GM12878 (cell line): ENCODE measurements at regions not wholly inside any gene's neighbourhood (a gene's known extent, or its start where the extent isn't known, plus 50 kb on each side); places are given as distances from the start of the nearest gene placed in this dataset.

ENCODE experiments used
- ATAC-seq: fragments of 200-7000 bp; cut with Tn5 transposase; 3 replicates; pipeline ENCODE4 v1.9.1; 2020; ENCODE audit warnings: mild to moderate bottlenecking, moderate library complexity
- BruUV-seq: library from RNA; stranded (reverse); fragments of 400-500 nt; replicated peaks from 2 replicates; lab custom pipeline; 2021; lab: Mats Ljungman, UMichigan
- CTCF ChIA-PET: fragments of 300-600 bp; sonication (Branson Sonifier 250); formaldehyde crosslinking; extraction: SDS; loops from one replicate; lab custom pipeline; 2021; ENCODE audit warnings: inconsistent platforms; lab: Yijun Ruan, JAX
- POLR2A ChIA-PET: fragments of 350-600 bp; formaldehyde crosslinking; extraction: SDS; loops from one replicate; lab custom pipeline; 2021; ENCODE audit warnings: inconsistent platforms; lab: Charles Lee
- RAD21 ChIA-PET: fragments of 300-600 bp; sonication (Branson Sonifier 250); formaldehyde crosslinking; loops from one replicate; lab custom pipeline; 2023; ENCODE audit warnings: antibody characterized with exemption; ENCODE audit not compliant: unreplicated experiment; lab: Charles Lee
- SMC1A ChIA-PET: fragments of 300-600 bp; sonication (Branson Sonifier 250); formaldehyde crosslinking; loops from one replicate; lab custom pipeline; 2023; ENCODE audit not compliant: unreplicated experiment, uncharacterized antibody; lab: Charles Lee
- DNase-seq: peaks from one replicate; pipeline ENCODE4 v3.0.0-alpha.2; 2011; ENCODE audit warnings: low read depth, low spot score
- FAIRE-seq: peaks from 3 replicates; lab custom pipeline; 2011; peaks lifted over from hg19 to GRCh38; lab: Jason Lieb, UNC
- H2AFZ ChIP-seq: 2 replicates; pipeline ENCODE4 v1.6.0; 2011; ENCODE audit warnings: low read depth, low read length, control low read depth; ENCODE audit not compliant: control insufficient read depth
- H3K27ac ChIP-seq: 2 replicates; pipeline ENCODE4 v1.5.1; 2011; ENCODE audit warnings: control low read depth; ENCODE audit not compliant: control insufficient read depth, insufficient read depth
- H3K27me3 ChIP-seq, 2 experiments: replicated peaks in 1 of 2; 2 replicates each; pipeline versions ENCODE4 v1.6.0 to v1.6.1; 2011; ENCODE audit warnings: low read length in 1 of 2; ENCODE audit not compliant: control insufficient read depth in 2 of 2, insufficient read depth in 2 of 2
- H3K36me3 ChIP-seq, 2 experiments: 2 replicates each; pipeline ENCODE4 v1.5.1; 2011; ENCODE audit warnings: low read length in 1 of 2; ENCODE audit not compliant: control insufficient read depth in 2 of 2, insufficient read depth in 2 of 2
- H3K4me1 ChIP-seq: 2 replicates; pipeline ENCODE4 v1.6.1; 2011; ENCODE audit warnings: mild to moderate bottlenecking, low read length, moderate library complexity, mixed read lengths; ENCODE audit not compliant: control insufficient read depth, insufficient read depth
- H3K4me2 ChIP-seq: 2 replicates; pipeline ENCODE4 v1.6.0; 2011; ENCODE audit warnings: control low read depth; ENCODE audit not compliant: control insufficient read depth, insufficient read depth
- H3K4me3 ChIP-seq: fragments of 200-600 bp; sonication (generic); 2 replicates; pipeline ENCODE4 v1.5.1; 2016
- H3K79me2 ChIP-seq: 2 replicates; pipeline ENCODE4 v1.6.0; 2011; ENCODE audit warnings: low read length; ENCODE audit not compliant: control insufficient read depth, insufficient read depth
- H3K9ac ChIP-seq: 2 replicates; pipeline ENCODE4 v1.8.0; 2011; ENCODE audit warnings: low read length, control low read depth, mixed read lengths; ENCODE audit not compliant: control insufficient read depth, insufficient read depth
- H3K9me3 ChIP-seq: replicated peaks from 3 replicates; pipeline ENCODE4 v1.5.1; 2011; ENCODE audit warnings: mild to moderate bottlenecking, low read length; ENCODE audit not compliant: control insufficient read depth, insufficient read depth
- H4K20me1 ChIP-seq: 2 replicates; pipeline ENCODE4 v1.6.0; 2011; ENCODE audit not compliant: control insufficient read depth, insufficient read depth
- ATF2 ChIP-seq: IDR thresholded peaks from 2 replicates; pipeline ENCODE4 v1.6.1; 2012; ENCODE audit warnings: low read length, inconsistent platforms
- ATF3 ChIP-seq: IDR thresholded peaks from 2 replicates; pipeline ENCODE4 v1.6.1; 2011; ENCODE audit warnings: low read depth, mild to moderate bottlenecking, low read length, moderate library complexity, borderline replicate concordance; ENCODE audit errors: extremely low read depth
- HDAC6 ChIP-seq: fragments of 200-600 bp; sonication (generic); IDR thresholded peaks from one replicate; pipeline ENCODE4 v1.8.0; 2017; ENCODE audit warnings: antibody characterized with exemption; ENCODE audit not compliant: unreplicated experiment
- MTA3 ChIP-seq: IDR thresholded peaks from 2 replicates; pipeline ENCODE4 v1.6.1; 2012; ENCODE audit warnings: low read length, inconsistent platforms, borderline replicate concordance
- POLR2AphosphoS5 ChIP-seq: IDR thresholded peaks from 2 replicates; pipeline ENCODE4 v1.6.1; 2011; ENCODE audit warnings: mild to moderate bottlenecking, low read length, inconsistent platforms
- SREBF2 ChIP-seq: IDR thresholded peaks from 2 replicates; pipeline ENCODE4 v1.6.1; 2012; ENCODE audit warnings: mild to moderate bottlenecking, low read length
- ZBED1 ChIP-seq: IDR thresholded peaks from 2 replicates; pipeline ENCODE4 v1.6.1; 2016; ENCODE audit warnings: borderline replicate concordance
- ZNF384 ChIP-seq: IDR thresholded peaks from 2 replicates; pipeline ENCODE4 v1.6.1; 2012; ENCODE audit warnings: low read depth, mild to moderate bottlenecking, low read length, improper control_type of control experiment, borderline replicate concordance
- ZNF687 ChIP-seq: fragments of 450-650 bp; IDR thresholded peaks from 2 replicates; pipeline ENCODE4 v1.6.1; 2017; ENCODE audit warnings: mild to moderate bottlenecking, moderate library complexity
- in situ Hi-C: fragments of 300-500 bp; cut with MboI; formaldehyde crosslinking; loops from 9 replicates; pipeline ENCODE4 v1.14.3; 2018; ENCODE audit warnings: mixed read lengths
- intact Hi-C: fragments of 100-400 bp; cut with micrococcal nuclease; formaldehyde crosslinking; loops from one replicate; pipeline ENCODE4 v1.14.2; 2022; ENCODE audit not compliant: unreplicated experiment

- no TSS peak for BruUV-seq
- Histone ChIP-seq H4K20me1 (no peaks in the 10 kb centered on the region), H3K9ac (no peak overlapping the region), H3K4me1 (no peaks in the 10 kb centered on the region), H3K9me3 (no peaks in the 10 kb centered on the region; the same call in 2 of the 3 replicates), H3K27me3 (no peaks in the 10 kb centered on the region), H3K36me3 (no peaks in the 10 kb centered on the region), H3K4me3 (no peak overlapping the region), H3K4me2 (no peak overlapping the region), H3K27ac (no peak overlapping the region), H2AFZ (no peak overlapping the region), H3K79me2 (no peaks in the 10 kb centered on the region)
- in situ Hi-C loops (no loop called here), intact Hi-C loops (loop anchor here (10.0 kb wide), 1 partner anchor 254 kb away; no protein-coding TSS in a partner anchor)
- CTCF ChIA-PET: interaction anchor here (1.2 kb wide), 1 partner anchor 197 kb away, joined by 3 read pairs; no protein-coding TSS in a partner anchor
- RAD21 ChIA-PET: no interaction called here
- no peak for DNase-seq
- no peak for FAIRE-seq
- SMC1A ChIA-PET: interaction anchor here (0.6 to 2.8 kb wide), 3 partner anchors 9 to 25 kb away, joined by 3 to 12 read pairs (median 3); no protein-coding TSS in a partner anchor
- no peak for TF ChIP-seq ZBED1
- no peak for TF ChIP-seq ATF3
- no peak for TF ChIP-seq ATF2
- no peak for TF ChIP-seq HDAC6
- TF ChIP-seq ZNF384: no peak
- TF ChIP-seq SREBF2: no peak
- TF ChIP-seq POLR2AphosphoS5: no peak
- TF ChIP-seq MTA3: no peak
- TF ChIP-seq ZNF687: no peak
- POLR2A ChIA-PET: no interaction called here
- ATAC-seq: no peak
These were observed 172.3 kb upstream of the NREP start for GRCh38 chr5:111929261-111929660.
